OCI-LY7 (cell line): ENCODE measurements at regions not wholly inside any gene's neighbourhood (a gene's known extent, or its start where the extent isn't known, plus 50 kb on each side); places are given as distances from the start of the nearest gene placed in this dataset.

Experiments
- BruUV-seq: library from RNA; stranded (reverse); fragments of 400-500 nt; replicated peaks from 2 replicates; lab custom pipeline; 2021; lab: Mats Ljungman, UMichigan
- CTCF ChIA-PET: fragments of 300-600 bp; sonication (Branson Sonifier 250); formaldehyde crosslinking; loops from one replicate; lab custom pipeline; 2022; ENCODE audit warnings: antibody characterized with exemption; ENCODE audit not compliant: unreplicated experiment; lab: Charles Lee
- POLR2A ChIA-PET: fragments of 300-600 bp; sonication (Branson Sonifier 250); formaldehyde crosslinking; loops from one replicate; lab custom pipeline; 2022; ENCODE audit warnings: antibody characterized with exemption; lab: Charles Lee
- DNase-seq: peaks from one replicate; pipeline ENCODE4 v3.0.0-alpha.2; 2015; ENCODE audit warnings: low spot score
- H2AFZ ChIP-seq: fragments of 200-600 bp; sonication (generic), shearing (Covaris generic); 2 replicates; pipeline ENCODE4 v1.6.1; 2014; ENCODE audit warnings: mild to moderate bottlenecking, antibody characterized with exemption, low read length, moderate library complexity
- H3K27ac ChIP-seq: fragments of 200-600 bp; sonication (generic); 2 replicates; pipeline ENCODE4 v1.5.1; 2014; ENCODE audit warnings: mixed run types, low read depth, mild to moderate bottlenecking, moderate library complexity, low read length, inconsistent platforms; ENCODE audit not compliant: poor library complexity, severe bottlenecking
- H3K36me3 ChIP-seq: fragments of 200-600 bp; sonication (generic); 2 replicates; pipeline ENCODE4 v1.6.1; 2014; ENCODE audit warnings: mild to moderate bottlenecking, antibody characterized with exemption, low read length, moderate library complexity, mixed read lengths; ENCODE audit not compliant: insufficient read depth
- H3K4me1 ChIP-seq: fragments of 200-600 bp; sonication (generic); 2 replicates; pipeline ENCODE4 v1.5.1; 2014; ENCODE audit warnings: mild to moderate bottlenecking, low read length; ENCODE audit not compliant: insufficient read depth, poor library complexity, severe bottlenecking
- H3K4me2 ChIP-seq: fragments of 200-600 bp; sonication (generic); 2 replicates; pipeline ENCODE4 v1.6.1; 2014; ENCODE audit warnings: mild to moderate bottlenecking, low read length
- H3K4me3 ChIP-seq: fragments of 200-600 bp; sonication (generic); 2 replicates; pipeline ENCODE4 v1.5.1; 2014; ENCODE audit warnings: mild to moderate bottlenecking, low read depth, low read length; ENCODE audit not compliant: poor library complexity, severe bottlenecking
- H3K79me2 ChIP-seq: fragments of 200-600 bp; sonication (generic); 2 replicates; pipeline ENCODE4 v1.6.1; 2016; ENCODE audit warnings: low read depth, mild to moderate bottlenecking, low read length, moderate library complexity, mixed read lengths; ENCODE audit not compliant: insufficient read depth
- H3K9me2 ChIP-seq: fragments of 200-600 bp; sonication (generic); 2 replicates; pipeline ENCODE4 v1.6.1; 2016; ENCODE audit warnings: mild to moderate bottlenecking, low read length, mixed read lengths; ENCODE audit not compliant: insufficient read depth
- H3K9me3 ChIP-seq: fragments of 200-600 bp; sonication (generic); 2 replicates; pipeline ENCODE4 v1.6.1; 2014; ENCODE audit warnings: mild to moderate bottlenecking, mixed run types, low read length, mixed read lengths
- H4K20me1 ChIP-seq: fragments of 200-600 bp; sonication (generic); 2 replicates; pipeline ENCODE4 v1.6.1; 2014; ENCODE audit warnings: mild to moderate bottlenecking, antibody characterized with exemption, low read length, moderate library complexity, mixed read lengths; ENCODE audit not compliant: insufficient read depth
- EZH2phosphoT487 ChIP-seq: fragments of 200-600 bp; sonication (generic); IDR thresholded peaks from 2 replicates; pipeline ENCODE4 v1.6.1; 2018; ENCODE audit warnings: low read depth, borderline replicate concordance, mild to moderate bottlenecking, mixed run types, antibody characterized with exemption, low read length, moderate library complexity, mixed read lengths
- intact Hi-C: fragments of 100-400 bp; cut with micrococcal nuclease; formaldehyde crosslinking; loops from one replicate; pipeline ENCODE4 v1.10.0; 2022; ENCODE audit not compliant: unreplicated experiment
- TF ChIP-seq, protein P1 (sequence below): fragments of 200-600 bp; sonication (generic); conservative IDR thresholded peaks from 2 replicates; pipeline ENCODE4 v1.5.1; 2014; ENCODE audit warnings: mild to moderate bottlenecking, antibody characterized with exemption, low read length, moderate library complexity, mixed read lengths

DNA sequence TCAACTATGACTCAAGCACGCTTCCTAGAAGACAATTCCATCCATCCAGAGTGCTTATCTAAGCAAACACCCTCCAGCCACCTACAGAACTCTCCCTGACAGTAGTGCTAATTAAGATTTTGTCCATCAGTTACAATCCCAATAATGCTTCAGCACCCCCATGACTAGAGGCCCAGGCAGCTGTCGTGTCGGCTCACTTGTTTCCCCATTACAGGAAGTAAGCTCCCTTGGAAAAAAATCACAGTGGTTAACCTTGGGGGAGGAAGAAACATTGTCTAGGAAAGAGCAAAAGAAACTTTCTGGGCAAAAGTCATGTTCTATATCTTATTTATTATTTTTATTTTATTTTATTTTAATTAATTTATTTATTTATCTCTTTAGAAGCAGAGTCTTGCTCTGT lies 108.8 kb upstream of the LPAR1 start:
- no peaks in the 10 kb centered on the region for H3K36me3 ChIP-seq
- POLR2A ChIA-PET, result no interaction called here
- H3K9me2 ChIP-seq, result no peaks in the 10 kb centered on the region
- DNase-seq, result no peak
- no peaks in the 10 kb centered on the region for H3K79me2 ChIP-seq
- CTCF ChIA-PET, result no interaction called here
- H3K4me2 ChIP-seq, result no peak overlapping the region
- H4K20me1 ChIP-seq, result no peaks in the 10 kb centered on the region
- intact Hi-C loops, result no loop called here
- no peak overlapping the region for H2AFZ ChIP-seq
- no peak overlapping the region for H3K27ac ChIP-seq
- no peak overlapping the region for H3K4me3 ChIP-seq
- H3K9me3 ChIP-seq, result no peaks in the 10 kb centered on the region
- TF ChIP-seq, protein P1, sequence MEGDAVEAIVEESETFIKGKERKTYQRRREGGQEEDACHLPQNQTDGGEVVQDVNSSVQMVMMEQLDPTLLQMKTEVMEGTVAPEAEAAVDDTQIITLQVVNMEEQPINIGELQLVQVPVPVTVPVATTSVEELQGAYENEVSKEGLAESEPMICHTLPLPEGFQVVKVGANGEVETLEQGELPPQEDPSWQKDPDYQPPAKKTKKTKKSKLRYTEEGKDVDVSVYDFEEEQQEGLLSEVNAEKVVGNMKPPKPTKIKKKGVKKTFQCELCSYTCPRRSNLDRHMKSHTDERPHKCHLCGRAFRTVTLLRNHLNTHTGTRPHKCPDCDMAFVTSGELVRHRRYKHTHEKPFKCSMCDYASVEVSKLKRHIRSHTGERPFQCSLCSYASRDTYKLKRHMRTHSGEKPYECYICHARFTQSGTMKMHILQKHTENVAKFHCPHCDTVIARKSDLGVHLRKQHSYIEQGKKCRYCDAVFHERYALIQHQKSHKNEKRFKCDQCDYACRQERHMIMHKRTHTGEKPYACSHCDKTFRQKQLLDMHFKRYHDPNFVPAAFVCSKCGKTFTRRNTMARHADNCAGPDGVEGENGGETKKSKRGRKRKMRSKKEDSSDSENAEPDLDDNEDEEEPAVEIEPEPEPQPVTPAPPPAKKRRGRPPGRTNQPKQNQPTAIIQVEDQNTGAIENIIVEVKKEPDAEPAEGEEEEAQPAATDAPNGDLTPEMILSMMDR, result no peak
- no peak for TF ChIP-seq EZH2phosphoT487
- no TSS peak for BruUV-seq
- no peaks in the 10 kb centered on the region for H3K4me1 ChIP-seq

DNA sequence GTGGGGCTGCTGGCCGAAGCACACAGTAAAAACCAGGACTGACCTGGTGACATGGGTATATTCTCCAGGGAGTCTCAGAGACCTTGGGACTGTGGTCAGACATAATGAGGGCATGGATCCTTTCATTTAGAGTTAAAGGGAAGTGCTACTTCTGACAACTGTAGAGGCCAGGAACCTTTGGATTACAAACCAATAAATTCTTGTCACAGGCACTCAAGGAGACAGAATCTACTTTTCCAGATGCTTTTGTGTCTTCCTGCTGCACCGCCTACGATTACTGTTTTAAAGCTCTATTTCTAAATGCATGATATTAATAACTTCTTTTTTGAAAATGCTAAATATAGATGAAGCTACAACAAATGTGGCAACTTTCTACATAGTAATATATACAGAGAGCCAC lies 106.5 kb upstream of the LPAR1 start:
- H3K9me3 ChIP-seq, result no peaks in the 10 kb centered on the region
- TF ChIP-seq, protein P1, result no peak
- TF ChIP-seq EZH2phosphoT487, result no peak
- no peak overlapping the region for H3K27ac ChIP-seq
- H4K20me1 ChIP-seq, result no peaks in the 10 kb centered on the region
- DNase-seq, result no peak
- H3K36me3 ChIP-seq, result no peaks in the 10 kb centered on the region
- POLR2A ChIA-PET, result no interaction called here
- H3K9me2 ChIP-seq, result no peaks in the 10 kb centered on the region
- no peak overlapping the region for H3K4me2 ChIP-seq
- intact Hi-C loops, result no loop called here
- no peak overlapping the region for H3K4me3 ChIP-seq
- H3K4me1 ChIP-seq, result no peaks in the 10 kb centered on the region
- CTCF ChIA-PET, result no interaction called here
- BruUV-seq, result no TSS peak
- H2AFZ ChIP-seq, result no peak overlapping the region
- H3K79me2 ChIP-seq, result no peaks in the 10 kb centered on the region

DNA sequence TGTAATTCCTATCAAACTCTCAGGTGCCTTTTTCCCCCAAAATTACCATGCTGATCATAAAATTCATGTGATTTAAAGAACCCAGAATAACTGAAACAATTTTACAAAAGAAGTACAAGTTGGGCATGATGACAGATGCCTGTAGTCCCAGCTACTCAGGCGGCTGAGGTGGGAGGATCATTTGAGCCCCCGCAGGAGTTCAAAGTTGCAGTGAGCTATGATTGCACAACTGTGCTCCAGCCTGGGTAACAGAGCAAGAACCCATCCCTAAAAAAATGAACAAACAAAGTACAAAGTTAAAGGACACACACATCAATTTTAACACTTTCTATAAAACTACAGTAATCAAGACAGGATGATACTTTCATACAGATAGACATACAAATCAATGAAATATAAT lies 97.9 kb upstream of the LPAR1 start:
- H3K4me1 ChIP-seq, result no peaks in the 10 kb centered on the region
- no peak overlapping the region for H2AFZ ChIP-seq
- no TSS peak for BruUV-seq
- H4K20me1 ChIP-seq, result no peaks in the 10 kb centered on the region
- no peak for DNase-seq
- CTCF ChIA-PET, result no interaction called here
- H3K4me2 ChIP-seq, result no peak overlapping the region
- no peak overlapping the region for H3K4me3 ChIP-seq
- no peaks in the 10 kb centered on the region for H3K36me3 ChIP-seq
- H3K79me2 ChIP-seq, result no peaks in the 10 kb centered on the region
- POLR2A ChIA-PET, result no interaction called here
- TF ChIP-seq, protein P1, result no peak
- TF ChIP-seq EZH2phosphoT487, result no peak
- H3K9me2 ChIP-seq, result no peaks in the 10 kb centered on the region
- H3K9me3 ChIP-seq, result no peaks in the 10 kb centered on the region
- no peak overlapping the region for H3K27ac ChIP-seq
- intact Hi-C loops, result no loop called here
